ENCODE measurements at regions not wholly inside any gene's neighbourhood (a gene's known extent, or its start where the extent isn't known, plus 50 kb on each side); places are given as distances from the start of the nearest gene placed in this dataset.

GRCh38 chr3:174620138-174620537 is 239.0 kb upstream of the NAALADL2 start:
- Histone ChIP-seq H3K27me3 (no peaks in the 10 kb centered on the region), H3K4me3 (ENCODE audit: low read depth, low read length) (no peak overlapping the region), H3K36me3 (no peaks in the 10 kb centered on the region), H3K4me1 (no peaks in the 10 kb centered on the region), H3K9me3 (no peaks in the 10 kb centered on the region)
- DNase-seq, result no peak
- TF ChIP-seq CTCF (IDR thresholded peaks at IDR 0.05; ENCODE audit: low read depth, low read length), result peak; percentile 20; the same call in 1 of the 2 replicates

GRCh38 chr3:174620855-174621472 is 238.2 kb upstream of the NAALADL2 start:
- DNase-seq, result no peak
- no peak for TF ChIP-seq CTCF (IDR thresholded peaks at IDR 0.05; ENCODE audit: low read depth, low read length)
- no peaks in the 10 kb centered on the region for H3K4me1 ChIP-seq
- H3K27me3 ChIP-seq, result no peaks in the 10 kb centered on the region
- no peaks in the 10 kb centered on the region for H3K9me3 ChIP-seq
- no peak overlapping the region for H3K4me3 ChIP-seq (ENCODE audit: low read depth, low read length)
- no peaks in the 10 kb centered on the region for H3K36me3 ChIP-seq

GRCh38 chr3:174633342-174633741 is 225.8 kb upstream of the NAALADL2 start:
- no peak for DNase-seq
- TF ChIP-seq CTCF (IDR thresholded peaks at IDR 0.05; ENCODE audit: low read depth, low read length), result no peak
- H3K36me3 ChIP-seq, result no peaks in the 10 kb centered on the region
- no peaks in the 10 kb centered on the region for H3K4me1 ChIP-seq
- H3K4me3 ChIP-seq (ENCODE audit: low read depth, low read length), result no peak overlapping the region
- H3K9me3 ChIP-seq, result no peaks in the 10 kb centered on the region
- peaks cover 3% of the 10 kb centered on the region for H3K27me3 ChIP-seq

GRCh38 chr3:174636451-174636850 is 222.7 kb upstream of the NAALADL2 start:
- TF ChIP-seq CTCF (IDR thresholded peaks at IDR 0.05; ENCODE audit: low read depth, low read length), result no peak

GRCh38 chr3:174639406-174639805 is 219.7 kb upstream of the NAALADL2 start:
- no peaks in the 10 kb centered on the region for H3K27me3 ChIP-seq
- H3K36me3 ChIP-seq, result no peaks in the 10 kb centered on the region
- H3K4me3 ChIP-seq (ENCODE audit: low read depth, low read length), result no peak overlapping the region
- H3K4me1 ChIP-seq, result no peaks in the 10 kb centered on the region
- DNase-seq, result no peak
- TF ChIP-seq CTCF (IDR thresholded peaks at IDR 0.05; ENCODE audit: low read depth, low read length), result no peak
- H3K9me3 ChIP-seq, result no peaks in the 10 kb centered on the region

More at GRCh38 chr3:174636451-174636850, 222.7 kb upstream of the NAALADL2 start:
- no peaks in the 10 kb centered on the region for H3K9me3 ChIP-seq
- no peak for DNase-seq
- H3K4me3 ChIP-seq (ENCODE audit: low read depth, low read length), result no peak overlapping the region
- H3K36me3 ChIP-seq, result no peaks in the 10 kb centered on the region
- H3K27me3 ChIP-seq, result peaks cover 3% of the 10 kb centered on the region
- H3K4me1 ChIP-seq, result no peaks in the 10 kb centered on the region

- Histone ChIP-seq H3K36me3 (no peaks in the 10 kb centered on the region), H3K4me3 (ENCODE audit: low read depth, low read length) (no peak overlapping the region), H3K9me3 (no peaks in the 10 kb centered on the region), H3K27me3 (no peaks in the 10 kb centered on the region), H3K4me1 (no peaks in the 10 kb centered on the region)
- no peak for TF ChIP-seq CTCF (IDR thresholded peaks at IDR 0.05; ENCODE audit: low read depth, low read length)
- DNase-seq, result no peak
Measured at GRCh38 chr3:174639970-174640369, 219.2 kb upstream of the NAALADL2 start.

Measured in BE2C (cell line).